ENCODE measurements at regions not wholly inside any gene's neighbourhood (a gene's known extent, or its start where the extent isn't known, plus 50 kb on each side); places are given as distances from the start of the nearest gene placed in this dataset.

GRCh38 chr5:162567644-162568043, 500.1 kb downstream of the GABRG2 start:
- Histone ChIP-seq H2AFZ (ENCODE audit: low read length) (no peak overlapping the region), H3K14ac (ENCODE audit: insufficient read depth, low read length) (no peak overlapping the region), H3K4ac (ENCODE audit: low read depth, low read length) (no peak overlapping the region), H4K8ac (replicated peaks; ENCODE audit: insufficient read length, low read depth, low read length) (no peak overlapping the region), H4K5ac (ENCODE audit: insufficient read length, low read depth, low read length) (no peak overlapping the region), H3K9ac (ENCODE audit: extremely low read depth, insufficient read length, low read length) (no peak overlapping the region), H2BK5ac (ENCODE audit: insufficient read length, low read length) (no peak overlapping the region), H2BK12ac (ENCODE audit: insufficient read length, low read depth, low read length) (no peak overlapping the region), H2BK20ac (ENCODE audit: low read depth, low read length, poor library complexity, severe bottlenecking) (no peak overlapping the region), H3K4me1 (ENCODE audit: insufficient read depth, low read length) (no peaks in the 10 kb centered on the region), H3K9me3 (ENCODE audit: control insufficient read depth, low read depth, low read length) (no peaks in the 10 kb centered on the region), H2BK15ac (ENCODE audit: low read depth, low read length) (no peak overlapping the region), H3K18ac (ENCODE audit: insufficient read length, low read depth, low read length) (no peak overlapping the region), H3K27ac (ENCODE audit: insufficient read length, low read depth, low read length) (no peak overlapping the region), H3K27me3 (ENCODE audit: insufficient read depth, low read length) (no peaks in the 10 kb centered on the region), H4K20me1 (ENCODE audit: control insufficient read depth, insufficient read depth, insufficient read length) (no peaks in the 10 kb centered on the region), H2BK120ac (ENCODE audit: low read depth, low read length, poor library complexity, severe bottlenecking) (no peak overlapping the region), H2AK5ac (ENCODE audit: insufficient read length, low read length) (no peak overlapping the region), H3K4me2 (ENCODE audit: insufficient read depth, insufficient read length, low read length) (no peak overlapping the region), H3K79me1 (ENCODE audit: insufficient read depth, low read depth, low read length, poor library complexity, severe bottlenecking) (no peaks in the 10 kb centered on the region), H3K23me2 (ENCODE audit: insufficient read length, low read depth, low read length, poor library complexity, severe bottlenecking) (no peaks in the 10 kb centered on the region), H3K79me2 (ENCODE audit: insufficient read depth, low read length) (no peaks in the 10 kb centered on the region), H3K56ac (ENCODE audit: insufficient read length, low read depth, low read length) (no peak overlapping the region), H3K23ac (ENCODE audit: insufficient read length, low read depth, low read length) (no peak overlapping the region), H4K91ac (ENCODE audit: insufficient read length, low read depth, low read length) (no peak overlapping the region), H3T11ph (ENCODE audit: low read length) (no peak overlapping the region)
- TF ChIP-seq CTCF (conservative IDR thresholded peaks at IDR 0.05), result no peak
- Mint-ChIP-seq H3K9me3 (no peaks in the 10 kb centered on the region; a peak in 1 of 5 replicates), H3K27me3 (ENCODE audit: low read depth) (no peaks in the 10 kb centered on the region), H3K36me3 (ENCODE audit: insufficient read depth in 1 of 3, low read depth in 3 of 3) (no peaks in the 10 kb centered on the region), H3K4me1 (no peaks in the 10 kb centered on the region), H3K4me3 (no peak overlapping the region), H3K27ac (no peak overlapping the region)
- no peak for DNase-seq
- WGBS (ENCODE audit: extremely low coverage, insufficient read length, low lambda C conversion rate), result no CpG with 5 or more reads among the region's 3 CpGs
